Skeletal muscle satellite cell (primary cell): ENCODE measurements at regions not wholly inside any gene's neighbourhood (a gene's known extent, or its start where the extent isn't known, plus 50 kb on each side); places are given as distances from the start of the nearest gene placed in this dataset.
"Not testable (repeated sequence)": the region's sequence is repeated elsewhere in the genome, so short reads cannot be mapped to it uniquely, and the experiment has no call there.

Experiments used
- H3K27me3 ChIP-seq: 2 replicates; pipeline ENCODE4 v1.7.0; 2013; ENCODE audit warnings: low read length; ENCODE audit not compliant: control insufficient read depth, insufficient read depth
- H3K36me3 ChIP-seq: 2 replicates; pipeline ENCODE4 v1.7.0; 2013; ENCODE audit warnings: mild to moderate bottlenecking, control low read depth, low read length; ENCODE audit not compliant: insufficient read depth
- H3K4me1 ChIP-seq: 2 replicates; pipeline ENCODE4 v1.7.0; 2013; ENCODE audit warnings: low read length; ENCODE audit not compliant: control insufficient read depth, insufficient read depth
- H3K4me2 ChIP-seq: 2 replicates; pipeline ENCODE4 v1.7.0; 2013; ENCODE audit warnings: mild to moderate bottlenecking, low read length
- H3K4me3 ChIP-seq: 2 replicates; pipeline ENCODE4 v1.7.0; 2013; ENCODE audit warnings: low read length
- H3K9ac ChIP-seq: 2 replicates; pipeline ENCODE4 v1.7.0; 2013; ENCODE audit warnings: mild to moderate bottlenecking, low read depth, low read length, moderate library complexity
- H3K9me3 ChIP-seq: replicated peaks from 2 replicates; pipeline ENCODE4 v1.7.0; 2013; ENCODE audit warnings: mild to moderate bottlenecking, control low read depth, low read length

- no peaks in the 10 kb centered on the region for H3K27me3 ChIP-seq
- H3K9me3 ChIP-seq, result peaks cover 9% of the 10 kb centered on the region
- H3K9ac ChIP-seq, result no peak overlapping the region
- no peak overlapping the region for H3K4me3 ChIP-seq
- H3K36me3 ChIP-seq, result no peaks in the 10 kb centered on the region
- H3K4me2 ChIP-seq, result no peak overlapping the region
- H3K4me1 ChIP-seq, result no peaks in the 10 kb centered on the region
Observed at GRCh38 chr2:126115975-126116374, 540.0 kb upstream of the GYPC start.

- H3K4me3 ChIP-seq, result no peak overlapping the region
- no peaks in the 10 kb centered on the region for H3K27me3 ChIP-seq
- no peaks in the 10 kb centered on the region for H3K4me1 ChIP-seq
- H3K9ac ChIP-seq, result no peak overlapping the region
- H3K4me2 ChIP-seq, result no peak overlapping the region
- H3K9me3 ChIP-seq, result peaks cover 9% of the 10 kb centered on the region
- no peaks in the 10 kb centered on the region for H3K36me3 ChIP-seq
Observed at GRCh38 chr2:126117886-126118285, 538.1 kb upstream of the GYPC start.

- Histone ChIP-seq H3K9ac (no peak overlapping the region), H3K4me3 (no peak overlapping the region), H3K27me3 (no peaks in the 10 kb centered on the region), H3K4me2 (no peak overlapping the region), H3K9me3 (peaks cover 3% of the 10 kb centered on the region), H3K4me1 (no peaks in the 10 kb centered on the region), H3K36me3 (no peaks in the 10 kb centered on the region)
Observed at GRCh38 chr2:126145752-126146151, 510.2 kb upstream of the GYPC start.

- H3K9ac ChIP-seq, result no peak overlapping the region
Observed at GRCh38 chr2:126154256-126154785, 501.6 kb upstream of the GYPC start.

GRCh38 chr2:126160950-126161349, 495.0 kb upstream of the GYPC start:
- not testable (repeated sequence) for H3K4me2 ChIP-seq, H3K4me3 ChIP-seq, H3K4me1 ChIP-seq, H3K9ac ChIP-seq, H3K9me3 ChIP-seq, H3K36me3 ChIP-seq, H3K27me3 ChIP-seq

More at GRCh38 chr2:126154256-126154785, 501.6 kb upstream of the GYPC start:
- Histone ChIP-seq H3K4me3 (no peak overlapping the region), H3K4me1 (no peaks in the 10 kb centered on the region), H3K9me3 (peaks cover 5% of the 10 kb centered on the region), H3K36me3 (no peaks in the 10 kb centered on the region), H3K4me2 (no peak overlapping the region), H3K27me3 (no peaks in the 10 kb centered on the region)

GRCh38 chr2:126172631-126173184, 483.2 kb upstream of the GYPC start:
- Histone ChIP-seq H3K4me2 (no peak overlapping the region), H3K9me3 (peaks cover 17% of the 10 kb centered on the region), H3K9ac (no peak overlapping the region), H3K4me3 (no peak overlapping the region), H3K27me3 (no peaks in the 10 kb centered on the region), H3K36me3 (no peaks in the 10 kb centered on the region), H3K4me1 (no peaks in the 10 kb centered on the region)

- H3K9me3 ChIP-seq, result peaks cover 17% of the 10 kb centered on the region
- no peaks in the 10 kb centered on the region for H3K36me3 ChIP-seq
- no peak overlapping the region for H3K4me3 ChIP-seq
Observed at GRCh38 chr2:126175222-126175621, 480.7 kb upstream of the GYPC start.

GRCh38 chr2:126177479-126177878, 478.5 kb upstream of the GYPC start:
- H3K9ac ChIP-seq, result no peak overlapping the region
- no peaks in the 10 kb centered on the region for H3K36me3 ChIP-seq
- H3K4me2 ChIP-seq, result no peak overlapping the region
- H3K9me3 ChIP-seq, result peaks cover 12% of the 10 kb centered on the region
- H3K4me1 ChIP-seq, result no peaks in the 10 kb centered on the region
- no peak overlapping the region for H3K4me3 ChIP-seq
- H3K27me3 ChIP-seq, result no peaks in the 10 kb centered on the region

More at GRCh38 chr2:126175222-126175621, 480.7 kb upstream of the GYPC start:
- Histone ChIP-seq H3K9ac (no peak overlapping the region), H3K27me3 (no peaks in the 10 kb centered on the region), H3K4me1 (no peaks in the 10 kb centered on the region), H3K4me2 (no peak overlapping the region)

- Histone ChIP-seq H3K4me1 (no peaks in the 10 kb centered on the region), H3K36me3 (no peaks in the 10 kb centered on the region), H3K4me3 (no peak overlapping the region), H3K9me3 (peaks cover 21% of the 10 kb centered on the region), H3K4me2 (no peak overlapping the region), H3K9ac (no peak overlapping the region), H3K27me3 (no peaks in the 10 kb centered on the region)
Observed at GRCh38 chr2:126187668-126188067, 468.3 kb upstream of the GYPC start.

- Histone ChIP-seq H3K4me3 (no peak overlapping the region), H3K36me3 (no peaks in the 10 kb centered on the region), H3K4me1 (no peaks in the 10 kb centered on the region), H3K9ac (no peak overlapping the region), H3K4me2 (no peak overlapping the region), H3K9me3 (peaks cover 21% of the 10 kb centered on the region), H3K27me3 (no peaks in the 10 kb centered on the region)
Observed at GRCh38 chr2:126189527-126189926, 466.4 kb upstream of the GYPC start.

GRCh38 chr2:126200538-126200937, 455.4 kb upstream of the GYPC start:
- H3K9ac ChIP-seq, result no peak overlapping the region
- no peak overlapping the region for H3K4me2 ChIP-seq

GRCh38 chr2:126208266-126208665, 447.7 kb upstream of the GYPC start:
- no peaks in the 10 kb centered on the region for H3K4me1 ChIP-seq
- H3K4me2 ChIP-seq, result no peak overlapping the region
- no peaks in the 10 kb centered on the region for H3K27me3 ChIP-seq
- H3K9ac ChIP-seq, result no peak overlapping the region
- H3K9me3 ChIP-seq, result no peaks in the 10 kb centered on the region
- H3K36me3 ChIP-seq, result no peaks in the 10 kb centered on the region
- H3K4me3 ChIP-seq, result no peak overlapping the region

More at GRCh38 chr2:126200538-126200937, 455.4 kb upstream of the GYPC start:
- no peaks in the 10 kb centered on the region for H3K36me3 ChIP-seq
- no peaks in the 10 kb centered on the region for H3K4me1 ChIP-seq
- no peaks in the 10 kb centered on the region for H3K9me3 ChIP-seq
- no peaks in the 10 kb centered on the region for H3K27me3 ChIP-seq
- no peak overlapping the region for H3K4me3 ChIP-seq
